AG04450 (cell line): ENCODE measurements at regions not wholly inside any gene's neighbourhood (a gene's known extent, or its start where the extent isn't known, plus 50 kb on each side); places are given as distances from the start of the nearest gene placed in this dataset.

Source experiments
- CTCF ChIA-PET: fragments of 300-600, 350-600 bp; formaldehyde crosslinking; extraction: SDS; loops from one replicate; lab custom pipeline; 2022; ENCODE audit warnings: antibody characterized with exemption, inconsistent platforms; lab: Charles Lee
- POLR2A ChIA-PET: fragments of 350-600 bp; formaldehyde crosslinking; extraction: SDS; loops from one replicate; lab custom pipeline; 2021; ENCODE audit warnings: antibody characterized with exemption, inconsistent platforms; lab: Yijun Ruan, JAX
- DNase-seq: peaks from one replicate; pipeline ENCODE4 v3.0.0-alpha.2; 2011; ENCODE audit warnings: low read depth, low spot score
- H3K27ac ChIP-seq: one replicate; pipeline ENCODE4 v1.5.1; 2012; ENCODE audit warnings: low read depth, low read length, control low read depth
- H3K27me3 ChIP-seq: one replicate; pipeline ENCODE4 v1.6.0; 2012; ENCODE audit warnings: low read length; ENCODE audit not compliant: control insufficient read depth, insufficient read depth
- H3K4me3 ChIP-seq: 2 replicates; pipeline ENCODE4 v1.5.1; 2011; ENCODE audit warnings: mild to moderate bottlenecking, low read depth, low read length, control low read depth
- H3K9me3 ChIP-seq: 2 replicates; pipeline ENCODE4 v1.5.1; 2012; ENCODE audit warnings: low read length; ENCODE audit not compliant: control insufficient read depth, insufficient read depth
- CTCF ChIP-seq: IDR thresholded peaks from 2 replicates; pipeline ENCODE4 v1.5.1; 2011; ENCODE audit warnings: low read depth, low read length, control low read depth, inconsistent platforms

- Histone ChIP-seq H3K9me3 (no peaks in the 10 kb centered on the region), H3K27ac (no peak overlapping the region), H3K4me3 (no peak overlapping the region), H3K27me3 (no peaks in the 10 kb centered on the region)
- POLR2A ChIA-PET: no interaction called here
- TF ChIP-seq CTCF: no peak
- CTCF ChIA-PET: interaction anchor here (0.5 to 1.2 kb wide), 2 partner anchors 110 to 113 kb away, joined by 3 to 4 read pairs; no protein-coding TSS in a partner anchor
- DNase-seq: no peak
Observed at GRCh38 chr11:95595541-95595940, 194.0 kb downstream of the FAM76B start.

GRCh38 chr11:95593111-95593510 lies 196.5 kb downstream of the FAM76B start:
- Histone ChIP-seq H3K27me3 (no peaks in the 10 kb centered on the region), H3K9me3 (no peaks in the 10 kb centered on the region), H3K27ac (no peak overlapping the region), H3K4me3 (no peak overlapping the region)
- no peak for TF ChIP-seq CTCF
- CTCF ChIA-PET: no interaction called here
- POLR2A ChIA-PET: no interaction called here
- no peak for DNase-seq

- Histone ChIP-seq H3K27ac (no peak overlapping the region), H3K27me3 (no peaks in the 10 kb centered on the region), H3K9me3 (no peaks in the 10 kb centered on the region), H3K4me3 (no peak overlapping the region)
- no peak for TF ChIP-seq CTCF
- ChIA-PET CTCF (no interaction called here), POLR2A (no interaction called here)
- no peak for DNase-seq
Observed at GRCh38 chr11:95592471-95592870, 197.1 kb downstream of the FAM76B start.

DNA sequence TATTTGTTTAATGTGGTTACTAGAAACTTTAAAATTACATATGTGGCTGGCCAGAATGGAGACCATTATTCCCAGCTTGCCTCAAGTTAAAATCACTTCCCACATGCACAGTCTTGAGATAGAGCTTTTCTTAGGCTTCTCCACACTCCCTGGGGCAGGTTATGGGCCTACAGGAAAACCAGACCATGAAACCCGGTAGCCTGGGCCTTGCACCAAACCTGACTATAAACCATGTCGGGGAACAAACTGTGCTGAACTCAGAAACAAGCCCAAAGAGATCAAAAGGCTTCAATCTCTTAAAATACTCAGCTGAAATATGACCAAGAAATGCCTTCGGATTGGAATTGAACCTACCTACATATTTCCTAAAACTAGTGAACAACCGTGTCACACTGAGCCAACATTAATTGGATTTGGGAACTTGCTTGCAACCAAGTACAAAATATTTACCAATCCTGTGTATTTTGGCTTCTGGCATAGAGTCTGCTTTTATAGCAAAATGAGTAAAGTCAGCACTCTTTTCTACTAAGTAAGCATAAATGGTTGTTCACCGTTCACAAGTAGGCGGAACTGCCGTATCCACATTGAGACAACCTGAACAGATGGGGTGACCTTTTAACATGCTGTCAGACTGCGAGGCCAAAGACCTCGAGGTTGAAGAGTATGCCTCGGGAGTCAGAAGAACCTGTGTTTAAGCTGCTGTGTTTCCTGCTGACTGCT lies 199.5 kb downstream of the FAM76B start:
- CTCF ChIA-PET: no interaction called here
- no peak for DNase-seq
- POLR2A ChIA-PET: no interaction called here
- Histone ChIP-seq H3K4me3 (no peak overlapping the region), H3K27me3 (no peaks in the 10 kb centered on the region), H3K27ac (no peak overlapping the region), H3K9me3 (no peaks in the 10 kb centered on the region)
- no peak for TF ChIP-seq CTCF

- no peak overlapping the region for H3K4me3 ChIP-seq
- no peaks in the 10 kb centered on the region for H3K27me3 ChIP-seq
- no peak for DNase-seq
- ChIA-PET POLR2A (no interaction called here), CTCF (interaction anchor here (0.6 kb wide), 1 partner anchor 1166 kb away, joined by 6 read pairs; no protein-coding TSS in a partner anchor)
- H3K27ac ChIP-seq: no peak overlapping the region
- H3K9me3 ChIP-seq: no peaks in the 10 kb centered on the region
- TF ChIP-seq CTCF: no peak
Observed at GRCh38 chr11:95588821-95589220, 200.8 kb downstream of the FAM76B start.
